Neuronal stem cell (in vitro differentiated cells): ENCODE measurements at regions not wholly inside any gene's neighbourhood (a gene's known extent, or its start where the extent isn't known, plus 50 kb on each side); places are given as distances from the start of the nearest gene placed in this dataset.

Source experiments
- DNase-seq: peaks from one replicate; pipeline ENCODE4 v3.0.0-alpha.2; 2013; ENCODE audit warnings: low spot score
- H2AFZ ChIP-seq: one replicate; pipeline ENCODE4 v1.6.1; 2013; ENCODE audit warnings: mild to moderate bottlenecking, low read length, inconsistent platforms
- H2AK5ac ChIP-seq: 2 replicates; pipeline ENCODE4 v1.6.1; 2013; ENCODE audit warnings: low read depth, mild to moderate bottlenecking, inconsistent platforms, low read length, moderate library complexity, mixed read lengths
- H2BK120ac ChIP-seq: 2 replicates; pipeline ENCODE4 v1.6.1; 2013; ENCODE audit warnings: low read depth, mild to moderate bottlenecking, inconsistent platforms, low read length, moderate library complexity, mixed read lengths
- H2BK12ac ChIP-seq: one replicate; pipeline ENCODE4 v1.6.1; 2013; ENCODE audit warnings: low read length, inconsistent platforms
- H2BK15ac ChIP-seq: 2 replicates; pipeline ENCODE4 v1.6.1; 2013; ENCODE audit warnings: mild to moderate bottlenecking, low read length, inconsistent platforms, mixed read lengths
- H2BK5ac ChIP-seq: one replicate; pipeline ENCODE4 v1.6.1; 2013; ENCODE audit warnings: inconsistent platforms, mild to moderate bottlenecking, low read length, moderate library complexity
- H3K14ac ChIP-seq: one replicate; pipeline ENCODE4 v1.6.1; 2013; ENCODE audit warnings: low read length, inconsistent platforms
- H3K18ac ChIP-seq: 2 replicates; pipeline ENCODE4 v1.6.1; 2013; ENCODE audit warnings: low read length, inconsistent platforms
- H3K23ac ChIP-seq: 2 replicates; pipeline ENCODE4 v1.6.1; 2013; ENCODE audit warnings: low read depth, mild to moderate bottlenecking, mixed read lengths, low read length, inconsistent platforms; ENCODE audit not compliant: poor library complexity
- H3K27ac ChIP-seq: replicated peaks from 3 replicates; pipeline ENCODE4 v1.5.1; 2013; ENCODE audit warnings: low read length, inconsistent platforms
- H3K27me3 ChIP-seq, 3 experiments: 2 replicates each; pipeline ENCODE4 v1.6.1; 2013; ENCODE audit warnings: low read length in 3 of 3, mild to moderate bottlenecking in 2 of 3, inconsistent platforms in 1 of 3, low read depth in 1 of 3, mixed read lengths in 1 of 3, moderate library complexity in 1 of 3; ENCODE audit not compliant: control insufficient read depth in 3 of 3, insufficient read depth in 3 of 3
- H3K36me3 ChIP-seq, 2 donors: replicated peaks in 1 of 2; 2 replicates each; pipeline ENCODE4 v1.6.1; 2013; ENCODE audit warnings: low read length in 2 of 2; ENCODE audit not compliant: control insufficient read depth in 2 of 2, insufficient read depth in 2 of 2
- H3K4ac ChIP-seq: 2 replicates; pipeline ENCODE4 v1.6.1; 2013; ENCODE audit warnings: inconsistent platforms, mild to moderate bottlenecking, low read length, moderate library complexity
- H3K4me1 ChIP-seq, 2 donors: 1 replicate in 1 of 2; 2 replicates in 1 of 2; pipeline ENCODE4 v1.6.1; 2013; ENCODE audit warnings: low read length in 2 of 2, low read depth in 1 of 2; ENCODE audit not compliant: control insufficient read depth in 2 of 2, insufficient read depth in 1 of 2
- H3K4me2 ChIP-seq: one replicate; pipeline ENCODE4 v1.6.1; 2013; ENCODE audit warnings: mild to moderate bottlenecking, low read length, inconsistent platforms; ENCODE audit not compliant: insufficient read depth, poor library complexity, severe bottlenecking
- H3K4me3 ChIP-seq, 2 donors: 2 replicates each; pipeline ENCODE4 v1.5.1; 2013; ENCODE audit warnings: low read length in 2 of 2, mild to moderate bottlenecking in 2 of 2, inconsistent platforms in 1 of 2, moderate library complexity in 1 of 2
- H3K79me1 ChIP-seq: one replicate; pipeline ENCODE4 v1.6.1; 2013; ENCODE audit warnings: low read depth, mild to moderate bottlenecking, inconsistent platforms, low read length, moderate library complexity
- H3K9ac ChIP-seq: one replicate; pipeline ENCODE4 v1.6.1; 2013; ENCODE audit warnings: mild to moderate bottlenecking, low read depth, low read length, inconsistent platforms; ENCODE audit not compliant: poor library complexity
- H3K9me3 ChIP-seq, 2 donors: replicated peaks in 1 of 2; 2 replicates each; pipeline versions ENCODE3 to v1.6.1; 2013; ENCODE audit warnings: low read length in 2 of 2, mild to moderate bottlenecking in 2 of 2, inconsistent platforms in 1 of 2, low read depth in 1 of 2, mixed read lengths in 1 of 2, moderate library complexity in 1 of 2; ENCODE audit not compliant: control insufficient read depth in 2 of 2, insufficient read depth in 1 of 2
- H4K8ac ChIP-seq: one replicate; pipeline ENCODE4 v1.6.1; 2013; ENCODE audit warnings: low read depth, mild to moderate bottlenecking, inconsistent platforms, low read length, moderate library complexity
- H4K91ac ChIP-seq: one replicate; pipeline ENCODE4 v1.6.1; 2013; ENCODE audit warnings: low read length, low read depth, mild to moderate bottlenecking, inconsistent platforms; ENCODE audit not compliant: poor library complexity
- WGBS, 2 donors: extraction: QIAGEN DNeasy Blood & Tissue Kit; methylation state at CpG; one replicate each; pipeline ENCODE4 v1.1.7; 2013; ENCODE audit warnings: missing lambda C conversion rate in 2 of 2, mixed read lengths in 1 of 2; ENCODE audit not compliant: insufficient read length in 2 of 2, insufficient replicate concordance in 1 of 2; ENCODE audit errors: extremely low coverage in 2 of 2; 5-methylcytosine and 5-hydroxymethylcytosine counted together

GRCh38 chr14:29126361-29126760, 359.8 kb downstream of the FOXG1 start:
- Histone ChIP-seq H3K23ac (no peak overlapping the region), H2AK5ac (no peak overlapping the region), H2AFZ (no peak overlapping the region)

GRCh38 chr14:29126865-29127264, 360.3 kb downstream of the FOXG1 start:
- no peak overlapping the region for H2AFZ ChIP-seq
- H4K91ac ChIP-seq = no peak overlapping the region
- H2AK5ac ChIP-seq = no peak overlapping the region
- H3K27me3 ChIP-seq = no peaks in the 10 kb centered on the region
- no peak overlapping the region for H2BK5ac ChIP-seq
- H3K9me3 ChIP-seq = no peaks in the 10 kb centered on the region
- H3K23ac ChIP-seq = no peak overlapping the region
- H4K8ac ChIP-seq = no peak overlapping the region
- no peak overlapping the region for H2BK12ac ChIP-seq
- H3K36me3 ChIP-seq = no peaks in the 10 kb centered on the region
- H2BK15ac ChIP-seq = no peak overlapping the region
- H3K79me1 ChIP-seq = no peaks in the 10 kb centered on the region
- no peak overlapping the region for H3K27ac ChIP-seq
- no peaks in the 10 kb centered on the region for H3K4me1 ChIP-seq
- no peak overlapping the region for H3K4ac ChIP-seq
- H3K4me2 ChIP-seq = no peak overlapping the region
- no peak overlapping the region for H3K14ac ChIP-seq
- WGBS, 2 donors = no CpG with 5 or more reads among the region's 2 CpGs
- no peak overlapping the region for H2BK120ac ChIP-seq
- no peak overlapping the region for H3K18ac ChIP-seq
- no peak overlapping the region for H3K4me3 ChIP-seq
- no peak overlapping the region for H3K9ac ChIP-seq
- DNase-seq = no peak

More at GRCh38 chr14:29126361-29126760, 359.8 kb downstream of the FOXG1 start:
- H4K91ac ChIP-seq = no peak overlapping the region
- no peak overlapping the region for H3K27ac ChIP-seq
- H2BK15ac ChIP-seq = no peak overlapping the region
- no peak overlapping the region for H2BK12ac ChIP-seq
- H3K14ac ChIP-seq = no peak overlapping the region
- H3K4me3 ChIP-seq = no peak overlapping the region
- H3K9me3 ChIP-seq = no peaks in the 10 kb centered on the region
- no peak overlapping the region for H3K9ac ChIP-seq
- no peak overlapping the region for H3K4ac ChIP-seq
- no peaks in the 10 kb centered on the region for H3K27me3 ChIP-seq
- no peaks in the 10 kb centered on the region for H3K79me1 ChIP-seq
- H2BK5ac ChIP-seq = no peak overlapping the region
- no peak overlapping the region for H3K4me2 ChIP-seq
- no peaks in the 10 kb centered on the region for H3K4me1 ChIP-seq
- WGBS, 2 donors = no CpG with 5 or more reads among the region's 4 CpGs
- no peaks in the 10 kb centered on the region for H3K36me3 ChIP-seq
- H3K18ac ChIP-seq = no peak overlapping the region
- H4K8ac ChIP-seq = no peak overlapping the region
- no peak for DNase-seq
- no peak overlapping the region for H2BK120ac ChIP-seq

- Histone ChIP-seq H3K27me3 (no peaks in the 10 kb centered on the region), H3K4ac (no peak overlapping the region)
- no CpG with 5 or more reads among the region's 3 CpGs for WGBS, 2 donors
Observed at GRCh38 chr14:29140016-29140415, 373.4 kb downstream of the FOXG1 start.

DNA sequence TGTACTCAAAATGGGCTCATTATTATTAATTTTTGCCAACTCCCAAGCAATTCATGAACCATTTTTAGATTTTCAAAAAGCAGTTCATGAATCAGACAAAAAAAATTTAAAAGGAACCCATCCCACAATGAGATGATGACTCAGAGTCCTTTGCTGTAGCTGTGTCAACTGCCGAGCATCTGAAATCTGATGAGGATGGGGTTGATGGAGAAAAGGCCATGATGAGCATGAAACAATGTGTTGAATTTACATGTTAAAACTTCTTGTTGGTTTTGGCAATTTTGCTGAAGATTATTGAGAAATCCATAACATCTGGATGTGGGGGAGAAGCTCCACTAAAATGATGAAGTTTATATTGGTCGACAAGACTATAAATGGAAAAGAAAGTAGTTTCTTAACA, 378.0 kb downstream of the FOXG1 start:
- Histone ChIP-seq H3K27me3 (no peaks in the 10 kb centered on the region), H3K27ac (no peak overlapping the region), H2BK120ac (no peak overlapping the region), H3K4me2 (no peak overlapping the region), H3K79me1 (no peaks in the 10 kb centered on the region), H3K9ac (no peak overlapping the region), H3K4me1 (no peaks in the 10 kb centered on the region), H3K4ac (no peak overlapping the region), H2BK15ac (no peak overlapping the region), H3K14ac (no peak overlapping the region), H4K91ac (no peak overlapping the region), H3K9me3 (no peaks in the 10 kb centered on the region), H2BK12ac (no peak overlapping the region), H4K8ac (no peak overlapping the region), H2AK5ac (no peak overlapping the region), H3K18ac (no peak overlapping the region), H2BK5ac (no peak overlapping the region), H3K4me3 (no peak overlapping the region), H3K23ac (no peak overlapping the region), H2AFZ (no peak overlapping the region), H3K36me3 (no peaks in the 10 kb centered on the region)
- DNase-seq = no peak
- no CpG with 5 or more reads among the region's 2 CpGs for WGBS, 2 donors

More at GRCh38 chr14:29140016-29140415, 373.4 kb downstream of the FOXG1 start:
- no peak overlapping the region for H2AFZ ChIP-seq
- H3K9ac ChIP-seq = no peak overlapping the region
- H3K9me3 ChIP-seq = no peaks in the 10 kb centered on the region
- H3K4me2 ChIP-seq = no peak overlapping the region
- H3K14ac ChIP-seq = no peak overlapping the region
- no peak overlapping the region for H2BK15ac ChIP-seq
- no peaks in the 10 kb centered on the region for H3K4me1 ChIP-seq
- H3K36me3 ChIP-seq = no peaks in the 10 kb centered on the region
- H2BK12ac ChIP-seq = no peak overlapping the region
- no peak for DNase-seq
- no peak overlapping the region for H2AK5ac ChIP-seq
- no peak overlapping the region for H4K8ac ChIP-seq
- no peak overlapping the region for H3K18ac ChIP-seq
- no peak overlapping the region for H3K27ac ChIP-seq
- no peak overlapping the region for H2BK5ac ChIP-seq
- no peak overlapping the region for H4K91ac ChIP-seq
- H3K4me3 ChIP-seq = no peak overlapping the region
- H3K79me1 ChIP-seq = no peaks in the 10 kb centered on the region
- no peak overlapping the region for H2BK120ac ChIP-seq
- no peak overlapping the region for H3K23ac ChIP-seq
